HFF-Myc (cell line): ENCODE measurements at regions not wholly inside any gene's neighbourhood (a gene's known extent, or its start where the extent isn't known, plus 50 kb on each side); places are given as distances from the start of the nearest gene placed in this dataset.
"Not testable (repeated sequence)": the region's sequence is repeated elsewhere in the genome, so short reads cannot be mapped to it uniquely, and the experiment has no call there.

Experiments
- DNase-seq: peaks from one replicate; pipeline ENCODE4 v3.0.0-alpha.2; 2011; ENCODE audit warnings: low read depth; ENCODE audit errors: extremely low read depth
- H3K4me3 ChIP-seq: replicated peaks from 2 replicates; pipeline ENCODE4 v1.5.1; 2011; ENCODE audit warnings: low read depth, mild to moderate bottlenecking, control low read depth, low read length
- TF ChIP-seq, protein P1 (sequence below): IDR thresholded peaks from 2 replicates; pipeline ENCODE4 v1.5.1; 2012; ENCODE audit warnings: mild to moderate bottlenecking, low read depth, low read length, control low read depth; ENCODE audit errors: missing control alignments

DNA sequence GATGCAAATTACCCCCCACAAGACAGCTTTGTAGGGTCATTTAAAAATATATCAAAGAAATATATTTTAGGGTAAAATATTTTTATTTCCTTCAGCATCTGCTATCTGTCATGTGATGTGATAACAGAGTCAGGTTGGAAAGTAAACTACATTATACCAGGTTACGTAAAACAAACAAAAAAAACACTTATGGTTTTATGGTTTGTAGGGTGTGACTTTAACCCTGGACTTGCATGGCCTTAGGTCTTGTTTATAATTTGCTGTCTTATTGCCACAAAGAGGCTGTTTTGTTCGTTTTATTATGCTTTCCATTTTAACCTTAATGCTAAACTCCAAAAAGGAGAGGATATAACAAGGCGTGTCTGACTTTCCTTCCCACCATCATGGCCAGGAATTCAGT, 244.5 kb upstream of the MME start:
- H3K4me3 ChIP-seq, result no peak overlapping the region

DNA sequence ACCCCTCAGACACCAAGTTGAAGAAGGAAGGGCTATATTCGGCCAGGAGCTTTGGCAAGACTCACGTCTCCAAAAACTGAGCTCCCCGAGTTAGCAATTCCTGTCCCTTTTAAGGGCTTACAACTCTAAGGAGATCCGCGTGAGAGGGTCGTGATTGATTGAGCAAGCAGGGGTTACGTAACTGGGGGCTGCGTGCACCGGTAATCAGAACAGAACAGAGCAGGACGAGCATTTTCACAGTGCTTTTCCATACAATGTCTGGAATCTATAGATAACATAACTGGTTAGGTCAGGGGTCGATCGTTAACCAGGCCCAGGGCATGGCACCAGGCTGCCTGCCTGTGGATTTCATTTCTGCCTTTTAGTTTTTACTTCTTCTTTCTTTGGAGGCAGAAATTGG, 245.3 kb upstream of the MME start:
- not testable (repeated sequence) for DNase-seq, H3K4me3 ChIP-seq

More for the DNA sequence above, 244.5 kb upstream of the MME start:
- no peak for DNase-seq
- TF ChIP-seq, protein P1, sequence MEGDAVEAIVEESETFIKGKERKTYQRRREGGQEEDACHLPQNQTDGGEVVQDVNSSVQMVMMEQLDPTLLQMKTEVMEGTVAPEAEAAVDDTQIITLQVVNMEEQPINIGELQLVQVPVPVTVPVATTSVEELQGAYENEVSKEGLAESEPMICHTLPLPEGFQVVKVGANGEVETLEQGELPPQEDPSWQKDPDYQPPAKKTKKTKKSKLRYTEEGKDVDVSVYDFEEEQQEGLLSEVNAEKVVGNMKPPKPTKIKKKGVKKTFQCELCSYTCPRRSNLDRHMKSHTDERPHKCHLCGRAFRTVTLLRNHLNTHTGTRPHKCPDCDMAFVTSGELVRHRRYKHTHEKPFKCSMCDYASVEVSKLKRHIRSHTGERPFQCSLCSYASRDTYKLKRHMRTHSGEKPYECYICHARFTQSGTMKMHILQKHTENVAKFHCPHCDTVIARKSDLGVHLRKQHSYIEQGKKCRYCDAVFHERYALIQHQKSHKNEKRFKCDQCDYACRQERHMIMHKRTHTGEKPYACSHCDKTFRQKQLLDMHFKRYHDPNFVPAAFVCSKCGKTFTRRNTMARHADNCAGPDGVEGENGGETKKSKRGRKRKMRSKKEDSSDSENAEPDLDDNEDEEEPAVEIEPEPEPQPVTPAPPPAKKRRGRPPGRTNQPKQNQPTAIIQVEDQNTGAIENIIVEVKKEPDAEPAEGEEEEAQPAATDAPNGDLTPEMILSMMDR, result no peak

DNA sequence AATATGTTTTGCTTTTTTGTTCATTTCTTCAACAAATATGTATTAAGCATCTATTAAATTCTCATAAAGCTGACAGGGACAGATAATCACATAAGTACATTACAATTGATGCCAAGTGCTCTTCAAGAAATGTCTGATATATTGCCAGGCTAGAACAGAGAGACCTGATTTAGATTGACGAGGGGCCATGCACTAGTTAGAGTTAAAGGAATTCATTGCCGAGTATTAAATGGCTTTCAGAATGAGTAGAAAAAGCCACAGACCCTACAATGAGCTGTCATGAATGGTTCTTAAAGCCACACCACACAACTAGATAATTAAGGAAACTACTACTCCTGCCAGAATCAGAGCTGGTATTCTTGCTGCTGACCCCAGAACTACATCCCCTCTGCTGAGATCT, 250.2 kb upstream of the MME start:
- TF ChIP-seq, protein P1, result no peak
- H3K4me3 ChIP-seq, result no peak overlapping the region
- DNase-seq, result no peak

DNA sequence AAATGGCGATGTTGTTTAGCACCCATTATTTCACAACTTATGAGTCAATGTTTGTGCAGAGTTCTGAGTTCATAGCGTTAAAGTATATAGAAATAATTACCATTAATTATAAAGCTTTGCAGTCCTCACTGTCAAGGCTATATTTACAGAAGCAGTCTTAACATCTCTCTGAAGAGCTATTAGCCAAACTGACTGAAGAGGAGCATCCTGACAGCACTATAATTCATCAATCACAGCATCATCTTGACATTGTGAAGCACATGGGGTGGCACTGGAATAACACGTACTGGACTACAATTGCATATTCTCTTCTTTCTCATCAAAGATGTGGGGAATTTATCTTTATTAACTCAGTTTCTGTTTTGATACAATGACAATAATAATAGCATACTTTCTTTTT, 260.6 kb upstream of the MME start:
- no peak for DNase-seq
- TF ChIP-seq, protein P1, result no peak
- H3K4me3 ChIP-seq, result no peak overlapping the region

DNA sequence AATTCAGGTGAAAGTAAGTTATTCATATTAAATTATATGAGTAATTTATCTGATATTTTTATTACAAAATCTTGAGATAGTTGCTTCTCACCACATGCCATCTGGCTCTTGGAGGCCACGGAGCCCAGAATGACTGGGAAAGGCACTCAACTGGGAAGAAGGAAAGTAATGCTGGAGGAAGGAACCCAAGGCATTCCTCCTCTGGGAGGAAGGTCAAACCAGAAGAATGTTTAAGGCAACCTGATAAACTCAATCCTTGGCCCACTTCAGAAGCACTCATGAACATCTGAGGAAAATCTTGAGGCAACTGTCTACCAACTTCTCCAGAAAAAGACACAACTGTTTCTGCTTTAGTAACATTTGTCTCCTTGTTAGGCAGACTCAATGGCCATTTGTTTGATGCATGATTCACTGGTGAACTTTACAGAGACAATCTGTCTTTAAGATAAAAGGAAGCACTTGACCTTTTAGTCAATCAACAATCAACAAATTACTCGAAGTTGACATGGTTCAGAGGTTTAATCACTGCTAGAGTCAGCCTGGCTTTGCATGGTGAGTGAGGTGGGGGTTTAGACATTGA, 261.4 kb upstream of the MME start:
- no peak for DNase-seq
- TF ChIP-seq, protein P1, result no peak
- no peak overlapping the region for H3K4me3 ChIP-seq

DNA sequence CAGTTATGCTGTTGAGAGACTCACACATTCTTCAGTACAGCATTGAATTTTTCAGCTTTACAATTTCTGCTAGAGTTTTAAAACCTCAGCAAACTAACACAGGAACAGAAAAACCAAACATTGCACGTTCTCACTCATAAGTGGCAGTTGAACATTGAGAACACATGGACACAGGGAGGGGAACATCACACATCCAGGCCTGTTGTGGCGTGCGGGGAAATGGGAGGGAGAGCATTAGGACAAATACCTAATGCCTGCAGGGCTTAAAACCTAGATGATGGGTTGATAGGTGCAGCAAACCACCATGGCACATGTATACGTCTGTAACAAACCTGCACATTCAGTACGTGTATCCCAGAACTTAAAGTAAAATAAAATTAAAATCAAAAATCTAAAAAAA, 270.1 kb upstream of the MME start:
- not testable (repeated sequence) for DNase-seq

DNA sequence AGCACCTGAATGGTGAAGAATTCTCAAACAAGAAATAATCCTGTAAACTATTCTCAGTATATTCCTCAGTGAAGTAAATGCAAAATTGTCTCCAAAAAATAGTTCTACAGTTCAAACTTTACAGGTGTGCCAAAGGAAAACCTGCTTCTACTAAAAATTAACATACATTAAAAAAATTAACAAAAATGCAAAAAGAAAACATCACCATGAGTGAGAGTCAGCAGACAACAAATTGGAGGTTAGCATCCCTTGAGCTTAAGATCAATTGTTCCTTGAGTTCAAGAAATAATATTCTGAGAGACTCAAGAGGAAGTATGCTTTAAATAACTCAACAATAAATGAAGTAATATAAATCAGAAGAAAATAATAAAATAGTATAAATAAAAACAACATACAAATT, 278.4 kb upstream of the MME start:
- H3K4me3 ChIP-seq, result no peak overlapping the region
- DNase-seq, result no peak
- TF ChIP-seq, protein P1, result no peak

More for the DNA sequence above, 270.1 kb upstream of the MME start:
- H3K4me3 ChIP-seq, result not testable (repeated sequence)

DNA sequence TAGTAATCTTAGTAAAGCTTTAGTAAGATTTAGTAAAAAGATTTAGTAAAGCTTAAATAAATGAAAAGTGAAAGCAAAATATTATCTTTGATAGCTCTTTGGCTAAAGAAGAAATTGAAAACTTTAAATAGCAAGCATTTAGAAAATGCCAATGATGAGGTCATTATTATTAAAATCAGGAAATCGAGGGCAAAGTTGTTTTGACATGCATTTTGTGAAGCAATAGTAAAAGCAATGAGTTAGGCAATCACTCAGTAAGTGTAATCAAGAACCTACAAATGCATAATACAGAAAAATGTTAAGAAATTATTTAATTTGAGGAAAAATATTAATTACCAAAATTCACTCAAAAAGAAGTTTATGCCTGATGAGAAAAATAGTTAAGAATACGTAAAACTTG, 280.3 kb upstream of the MME start:
- TF ChIP-seq, protein P1, result no peak
- no peak overlapping the region for H3K4me3 ChIP-seq
- DNase-seq, result no peak
